ENCODE measurements at regions not wholly inside any gene's neighbourhood (a gene's known extent, or its start where the extent isn't known, plus 50 kb on each side); places are given as distances from the start of the nearest gene placed in this dataset.
"Not testable (repeated sequence)": the region's sequence is repeated elsewhere in the genome, so short reads cannot be mapped to it uniquely, and the experiment has no call there.

DNA sequence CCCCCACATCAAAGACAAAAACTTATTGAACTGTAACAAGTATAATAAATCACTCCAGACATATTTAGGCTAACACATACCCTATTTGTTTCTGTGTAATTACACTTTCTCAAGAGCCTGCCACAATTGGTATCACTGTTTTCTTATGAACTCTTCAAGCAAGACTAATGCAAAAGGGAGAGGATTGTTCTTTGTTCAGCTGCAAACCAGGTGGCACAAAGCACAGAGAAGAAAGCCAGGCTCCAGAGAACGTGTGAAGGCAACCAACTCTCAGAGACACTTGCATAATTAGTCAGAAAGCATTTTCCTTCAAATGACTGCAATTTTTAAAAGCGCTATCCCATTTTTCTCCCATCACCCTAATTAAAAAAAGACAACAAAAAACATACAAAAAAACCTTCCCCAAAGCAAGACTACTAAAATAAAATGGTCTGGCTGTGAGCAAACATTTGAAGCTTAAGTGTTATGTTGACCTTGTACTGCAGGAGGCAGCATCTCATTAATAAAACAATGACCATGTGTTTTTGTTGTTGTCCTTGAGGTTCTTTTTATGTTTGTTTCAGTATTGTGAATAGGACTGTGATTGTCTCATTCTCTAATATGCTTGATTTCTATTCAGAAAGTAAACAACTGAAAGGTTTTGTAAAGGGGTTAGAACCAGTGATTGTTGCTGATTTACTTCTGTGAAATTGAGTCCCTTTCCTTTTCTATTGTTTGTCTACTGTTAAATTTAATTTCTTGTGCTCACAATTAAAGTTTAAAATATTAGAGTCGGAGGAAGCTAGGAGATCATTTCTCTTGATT is 452.7 kb upstream of the PDE3A start:
- H3K27ac ChIP-seq: peak overlapping the region in 8 of 10 donors; percentile 11 to 67 (median 25)
- peaks cover 0 to 19% (median 7%) of the 10 kb centered on the region in 9 donors for H3K4me1 ChIP-seq
- DNase-seq: peak in 1 of 2 donors; percentile 26
- WGBS, 2 donors: 61 to 70% methylated on average over 3 of the region's 3 CpGs
- H3K36me3 ChIP-seq: no peaks in the 10 kb centered on the region
- TF ChIP-seq, protein P1, sequence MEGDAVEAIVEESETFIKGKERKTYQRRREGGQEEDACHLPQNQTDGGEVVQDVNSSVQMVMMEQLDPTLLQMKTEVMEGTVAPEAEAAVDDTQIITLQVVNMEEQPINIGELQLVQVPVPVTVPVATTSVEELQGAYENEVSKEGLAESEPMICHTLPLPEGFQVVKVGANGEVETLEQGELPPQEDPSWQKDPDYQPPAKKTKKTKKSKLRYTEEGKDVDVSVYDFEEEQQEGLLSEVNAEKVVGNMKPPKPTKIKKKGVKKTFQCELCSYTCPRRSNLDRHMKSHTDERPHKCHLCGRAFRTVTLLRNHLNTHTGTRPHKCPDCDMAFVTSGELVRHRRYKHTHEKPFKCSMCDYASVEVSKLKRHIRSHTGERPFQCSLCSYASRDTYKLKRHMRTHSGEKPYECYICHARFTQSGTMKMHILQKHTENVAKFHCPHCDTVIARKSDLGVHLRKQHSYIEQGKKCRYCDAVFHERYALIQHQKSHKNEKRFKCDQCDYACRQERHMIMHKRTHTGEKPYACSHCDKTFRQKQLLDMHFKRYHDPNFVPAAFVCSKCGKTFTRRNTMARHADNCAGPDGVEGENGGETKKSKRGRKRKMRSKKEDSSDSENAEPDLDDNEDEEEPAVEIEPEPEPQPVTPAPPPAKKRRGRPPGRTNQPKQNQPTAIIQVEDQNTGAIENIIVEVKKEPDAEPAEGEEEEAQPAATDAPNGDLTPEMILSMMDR (IDR thresholded peaks at IDR 0.05): peak; percentile 36 to 70 (median 62)
- intact Hi-C loops (cut with DNase I): loop anchor here in 8 of 10 donors (5.0 to 10.0 kb wide), 8 partner anchors 297 to 709 kb away; partner anchors contain the start of gene PDE3A (in 1 of the 8)
- ATAC-seq: peak in 7 of 8 donors; percentile 62 to 84 (median 79)
- H3K9me3 ChIP-seq: no peaks in the 10 kb centered on the region
- H3K4me3 ChIP-seq: no peak overlapping the region
- H3K27me3 ChIP-seq: no peaks in the 10 kb centered on the region

DNA sequence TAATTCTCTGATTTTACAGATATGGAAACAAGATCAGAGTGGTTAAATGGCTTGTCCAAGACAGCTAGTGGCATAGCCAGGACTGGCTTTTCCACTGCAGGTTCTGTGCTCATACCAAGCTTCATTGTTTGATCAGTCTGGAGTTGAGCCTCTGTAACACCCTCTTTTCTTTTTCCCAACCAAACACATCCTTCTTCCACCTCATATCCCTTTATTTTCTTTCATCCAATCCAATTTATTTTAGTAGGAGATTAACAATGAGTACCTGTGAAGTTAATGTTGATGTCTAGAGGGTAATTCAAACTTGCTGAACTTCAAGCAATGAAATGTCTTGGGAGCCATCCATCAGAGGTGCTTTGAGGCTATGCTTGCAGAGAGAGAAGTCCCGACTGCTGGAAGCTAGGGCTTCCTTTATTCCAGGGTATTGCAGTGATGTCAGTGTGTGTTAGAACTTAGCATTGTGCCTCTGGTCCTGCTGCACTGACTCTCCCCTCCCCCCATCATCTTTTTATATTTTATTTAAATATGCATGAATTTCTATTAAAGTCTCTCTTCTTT is 452.1 kb upstream of the PDE3A start:
- ATAC-seq (peak in 4 of 8 donors; percentile 57 to 70 (median 65)), DNase-seq (no peak)
- no peaks in the 10 kb centered on the region for H3K36me3 ChIP-seq
- peak overlapping the region in 8 of 10 donors; percentile 11 to 67 (median 22) for H3K27ac ChIP-seq
- intact Hi-C loops (cut with DNase I): loop anchor here in 8 of 10 donors (5.0 to 10.0 kb wide), 8 partner anchors 296 to 709 kb away; partner anchors contain the start of gene PDE3A (in 1 of the 8)
- peaks cover 0 to 19% (median 7%) of the 10 kb centered on the region in 9 donors for H3K4me1 ChIP-seq
- H3K27me3 ChIP-seq: no peaks in the 10 kb centered on the region
- 17 to 28% methylated on average over 1 of the region's 1 CpG for WGBS, 2 donors
- no peaks in the 10 kb centered on the region for H3K9me3 ChIP-seq
- TF ChIP-seq, protein P1 (IDR thresholded peaks at IDR 0.05): no peak
- no peak overlapping the region for H3K4me3 ChIP-seq

- Histone ChIP-seq H3K27me3 (no peaks in the 10 kb centered on the region), H3K36me3 (no peaks in the 10 kb centered on the region), H3K4me3 (no peak overlapping the region), H3K9me3 (no peaks in the 10 kb centered on the region), H3K4me1 (peaks cover 0 to 19% (median 7%) of the 10 kb centered on the region in 9 donors), H3K27ac (peak overlapping the region in 1 of 10 donors; percentile 22)
- TF ChIP-seq, protein P1 (IDR thresholded peaks at IDR 0.05): no peak
- ATAC-seq (peak in 1 of 8 donors; percentile 44), DNase-seq (no peak)
- intact Hi-C loops (cut with DNase I): loop anchor here in 8 of 10 donors (5.0 to 10.0 kb wide), 8 partner anchors 295 to 708 kb away; partner anchors contain the start of gene PDE3A (in 1 of the 8)
- WGBS, 2 donors: 76 to 81% methylated on average over 3 of the region's 3 CpGs
These were observed 451.4 kb upstream of the PDE3A start for GRCh38 chr12:19916974-19917373.

DNA sequence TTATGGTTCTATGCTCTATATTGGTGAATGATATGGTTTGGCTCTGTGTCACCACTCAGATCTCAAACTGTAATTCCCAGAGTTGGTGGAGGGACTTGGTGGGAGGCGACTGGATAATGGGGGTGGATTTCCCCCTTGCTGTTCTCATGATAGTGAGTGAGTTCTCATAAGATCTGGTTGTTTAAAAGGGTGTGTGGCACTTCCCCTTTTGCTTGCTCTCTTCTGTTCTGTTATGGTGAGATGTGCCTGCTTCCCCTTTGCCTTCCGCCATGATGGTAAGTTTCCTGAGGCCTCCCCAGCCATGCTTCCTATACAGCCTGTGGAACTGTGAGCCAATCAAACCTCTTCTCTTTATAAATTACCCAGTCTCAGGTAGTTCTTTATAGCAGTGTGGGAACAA is 446.6 kb upstream of the PDE3A start:
- H3K36me3 ChIP-seq; ATAC-seq; H3K9me3 ChIP-seq; H3K27ac ChIP-seq; DNase-seq; H3K27me3 ChIP-seq; intact Hi-C loops (cut with DNase I); H3K4me3 ChIP-seq: not testable (repeated sequence)
- WGBS, 2 donors: 71 to 92% methylated on average over 2 of the region's 2 CpGs
- H3K4me1 ChIP-seq: peaks cover 0 to 11% (median 0%) of the 10 kb centered on the region in 9 donors

Data from heart right ventricle (tissue), 16 donors.